GM21737 (cell line): ENCODE measurements at regions not wholly inside any gene's neighbourhood (a gene's known extent, or its start where the extent isn't known, plus 50 kb on each side); places are given as distances from the start of the nearest gene placed in this dataset.
"Not testable (repeated sequence)": the region's sequence is repeated elsewhere in the genome, so short reads cannot be mapped to it uniquely, and the experiment has no call there.

Source experiments
- ATAC-seq: cut with Tn5 transposase; IDR thresholded peaks from one replicate; pipeline ENCODE4 v1.9.1; 2021; ENCODE audit warnings: mild to moderate bottlenecking, moderate library complexity; ENCODE audit not compliant: unreplicated experiment

DNA sequence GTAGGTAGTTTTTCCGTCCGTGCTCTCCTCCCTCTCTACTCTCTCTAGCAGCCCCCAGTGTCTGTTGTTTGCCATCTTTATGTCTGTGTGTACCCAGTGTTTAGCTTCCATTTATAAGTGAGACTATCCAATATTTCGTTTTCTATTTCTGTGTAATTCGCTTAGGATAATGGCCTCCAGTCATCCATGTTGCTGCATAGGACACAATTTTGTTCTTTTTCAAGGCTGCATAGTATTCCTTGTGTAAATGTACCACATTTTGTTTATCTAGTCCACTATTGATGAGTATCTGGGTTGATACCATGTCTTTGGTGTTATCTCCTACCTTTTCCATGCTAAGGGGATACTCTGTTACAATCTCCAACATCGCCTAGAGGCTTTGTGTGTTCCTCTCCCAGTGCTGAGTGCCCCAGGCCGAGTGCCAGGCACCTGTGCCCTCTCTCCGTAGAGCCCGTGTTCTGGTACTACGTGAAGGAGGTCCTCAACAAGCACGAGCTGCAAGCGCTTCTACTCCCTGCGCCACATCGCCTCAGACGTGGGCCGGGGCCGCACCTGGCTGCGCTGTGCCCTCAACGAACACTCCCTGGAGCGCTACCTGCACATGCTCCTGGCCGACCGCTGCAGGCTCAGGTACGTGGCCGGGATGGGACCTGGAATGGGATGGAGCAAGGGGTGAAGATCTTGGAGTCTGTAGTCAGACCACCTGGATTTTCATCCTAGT is 51.0 kb downstream of the NPIPB11 start:
- not testable (repeated sequence) for ATAC-seq

DNA sequence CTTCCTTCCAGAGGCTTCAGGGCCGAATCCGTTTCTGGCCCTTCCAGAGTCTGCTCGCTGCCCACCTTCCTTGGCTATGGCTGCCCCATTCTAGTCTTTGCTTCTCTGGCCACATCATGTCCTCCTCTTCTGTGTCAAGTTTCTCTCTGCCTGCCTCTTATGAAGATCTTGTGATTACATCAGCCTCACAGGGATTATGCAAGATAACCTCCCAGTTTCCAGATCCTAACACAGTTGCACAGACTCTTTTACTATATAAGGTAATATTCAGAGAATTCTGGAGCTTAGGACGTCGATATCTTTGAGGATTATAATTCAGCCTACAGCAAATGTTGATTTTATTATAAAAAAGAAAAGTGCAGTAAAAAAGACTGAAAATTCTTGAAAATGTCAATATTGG is 52.1 kb downstream of the NPIPB11 start:
- ATAC-seq, result not testable (repeated sequence)

DNA sequence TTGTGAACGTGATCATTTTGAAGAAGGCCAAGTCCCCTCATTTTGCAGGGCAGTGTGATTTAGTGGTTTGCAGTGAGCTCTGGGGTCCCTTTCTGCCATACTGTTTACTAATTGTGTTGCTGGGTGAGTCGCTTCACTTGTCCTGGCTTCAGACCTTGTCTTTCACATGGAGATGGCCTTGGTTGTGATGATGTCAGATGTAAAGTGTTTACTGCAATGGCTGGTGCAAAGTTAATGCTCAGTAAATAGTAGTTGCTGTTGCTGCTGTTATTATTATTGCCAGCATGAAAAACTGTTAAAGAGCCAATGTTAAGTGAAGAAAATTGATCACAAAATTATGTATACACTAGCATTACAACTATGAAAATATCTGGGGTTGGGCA is 53.9 kb downstream of the NPIPB11 start:
- ATAC-seq, result not testable (repeated sequence)

DNA sequence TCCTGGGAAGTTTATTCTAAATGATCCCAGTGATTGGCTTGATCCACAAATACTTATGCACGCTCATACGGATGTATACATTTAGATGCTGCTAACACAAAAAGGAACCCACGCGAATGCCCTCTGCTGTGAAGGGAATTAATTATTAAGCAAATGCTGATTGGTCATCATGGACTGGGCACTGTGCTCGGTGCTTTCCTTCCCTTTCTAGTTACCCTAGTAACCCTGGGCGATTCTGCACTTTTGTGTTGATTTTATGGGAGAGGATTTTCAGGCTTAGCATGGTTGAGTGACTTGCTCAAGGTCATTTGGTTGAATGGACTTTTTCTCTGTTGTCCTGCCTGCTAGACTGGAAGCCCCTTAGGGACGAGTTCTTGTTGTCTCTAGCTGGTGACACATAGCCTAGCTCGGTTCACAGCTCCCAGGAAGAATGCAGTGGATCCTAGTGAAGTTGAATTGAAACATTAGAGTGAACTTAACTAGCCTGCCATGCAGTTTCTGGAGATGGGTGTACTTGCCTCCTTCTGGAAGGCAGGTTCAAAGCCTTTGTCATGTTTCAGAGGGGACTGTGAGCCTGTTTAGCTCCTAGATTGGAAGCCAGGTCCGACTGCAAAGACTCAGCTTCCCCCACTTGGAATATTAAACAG is 54.4 kb downstream of the NPIPB11 start:
- not testable (repeated sequence) for ATAC-seq

DNA sequence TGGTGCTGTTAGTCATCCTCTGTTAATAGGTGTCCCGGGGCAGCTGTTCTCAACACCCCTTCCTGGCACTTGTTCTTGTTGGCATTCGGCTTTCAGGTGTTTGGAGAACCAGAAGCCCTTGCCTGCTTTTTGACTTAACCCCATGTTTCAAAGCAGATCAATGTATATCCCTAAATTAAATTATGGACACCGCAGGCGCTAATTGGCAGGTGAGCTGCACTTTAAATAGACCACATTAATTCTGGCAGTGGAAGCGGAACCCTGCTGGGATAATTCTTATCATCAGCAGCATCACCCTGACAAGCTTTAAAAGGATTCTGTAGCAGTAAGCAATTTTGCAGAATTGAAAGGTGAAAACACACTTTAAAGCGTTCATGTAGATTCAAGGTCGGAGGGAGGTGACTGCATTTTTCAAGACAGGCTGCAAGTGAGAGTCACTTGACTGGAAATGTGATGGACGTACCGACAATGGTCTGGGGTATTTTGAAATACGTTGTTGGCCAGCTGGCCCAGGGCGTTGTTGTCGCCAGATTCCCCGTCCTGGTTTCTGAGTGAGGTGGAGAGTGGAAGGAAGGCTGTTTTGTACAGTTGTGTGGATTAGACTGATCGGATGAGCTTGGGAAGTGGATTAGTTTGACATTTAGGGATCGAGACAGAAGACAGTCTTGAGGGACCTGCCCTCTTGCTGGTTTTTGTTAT is 55.1 kb downstream of the NPIPB11 start:
- ATAC-seq, result not testable (repeated sequence)

DNA sequence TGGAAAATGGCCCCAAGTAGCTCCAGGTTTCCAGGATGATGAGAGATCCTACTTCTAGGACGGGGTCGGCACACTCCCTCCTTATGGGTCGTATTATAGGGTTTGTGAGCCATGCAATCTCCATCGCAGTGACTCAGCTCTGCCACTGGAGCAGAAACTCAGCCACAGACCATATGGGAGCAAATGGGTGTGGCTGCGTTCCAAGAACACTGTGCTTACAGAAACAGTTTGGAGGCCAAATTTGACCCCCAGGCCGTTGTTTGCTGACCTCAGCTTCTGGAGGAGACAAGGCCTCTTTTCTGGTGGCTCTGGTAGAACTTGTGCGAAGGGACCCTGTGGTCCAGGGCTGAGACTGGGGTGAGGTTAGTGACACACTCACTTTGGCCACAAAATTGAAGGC is 56.5 kb downstream of the NPIPB11 start:
- not testable (repeated sequence) for ATAC-seq

DNA sequence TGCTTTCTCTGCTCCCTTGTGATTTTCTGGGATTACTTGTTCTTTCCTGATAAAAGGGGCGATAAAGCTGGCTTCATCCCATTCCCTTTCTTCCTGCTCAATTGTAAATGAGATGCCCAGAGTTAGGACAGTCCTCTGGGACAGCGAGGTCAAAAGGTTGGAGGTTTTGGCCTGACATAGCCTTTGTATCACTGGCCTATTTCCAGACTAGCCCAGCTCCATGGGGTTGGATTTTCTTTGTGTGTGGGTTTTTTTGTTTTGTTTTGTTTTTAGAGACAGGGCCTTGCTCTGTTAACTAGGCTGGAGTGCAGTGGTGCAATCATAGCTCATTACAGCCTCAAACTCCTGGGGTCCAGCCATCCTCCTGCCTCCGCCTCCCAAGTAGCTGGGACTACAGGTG is 57.8 kb downstream of the NPIPB11 start:
- not testable (repeated sequence) for ATAC-seq

DNA sequence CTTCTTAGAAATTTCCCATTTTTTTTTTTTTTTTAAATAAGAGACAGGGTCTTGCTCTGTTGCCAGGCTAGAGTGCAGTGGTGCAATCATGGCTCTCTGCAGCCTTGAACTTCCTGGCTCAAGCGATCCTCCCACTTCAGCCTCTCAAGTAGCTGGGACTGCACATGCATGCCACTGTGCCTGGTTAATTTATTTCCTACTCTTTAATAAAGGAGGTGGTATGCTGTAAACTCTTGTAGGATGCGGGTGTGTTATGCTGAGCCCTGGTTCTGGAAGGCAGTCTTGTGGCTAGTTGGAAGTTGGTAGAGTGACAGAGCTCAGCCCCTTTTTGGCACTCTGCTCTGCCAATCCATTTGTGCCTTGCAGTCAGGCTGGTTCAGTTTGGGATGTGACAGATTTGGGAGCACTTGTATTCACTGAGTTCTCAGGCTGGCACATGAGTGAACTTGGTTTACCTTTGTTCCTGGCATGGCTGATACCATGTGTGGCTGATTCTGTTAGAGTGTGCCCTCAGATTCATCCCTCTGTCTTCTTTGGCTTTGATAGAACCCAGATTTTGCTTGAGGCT is 58.3 kb downstream of the NPIPB11 start:
- not testable (repeated sequence) for ATAC-seq

DNA sequence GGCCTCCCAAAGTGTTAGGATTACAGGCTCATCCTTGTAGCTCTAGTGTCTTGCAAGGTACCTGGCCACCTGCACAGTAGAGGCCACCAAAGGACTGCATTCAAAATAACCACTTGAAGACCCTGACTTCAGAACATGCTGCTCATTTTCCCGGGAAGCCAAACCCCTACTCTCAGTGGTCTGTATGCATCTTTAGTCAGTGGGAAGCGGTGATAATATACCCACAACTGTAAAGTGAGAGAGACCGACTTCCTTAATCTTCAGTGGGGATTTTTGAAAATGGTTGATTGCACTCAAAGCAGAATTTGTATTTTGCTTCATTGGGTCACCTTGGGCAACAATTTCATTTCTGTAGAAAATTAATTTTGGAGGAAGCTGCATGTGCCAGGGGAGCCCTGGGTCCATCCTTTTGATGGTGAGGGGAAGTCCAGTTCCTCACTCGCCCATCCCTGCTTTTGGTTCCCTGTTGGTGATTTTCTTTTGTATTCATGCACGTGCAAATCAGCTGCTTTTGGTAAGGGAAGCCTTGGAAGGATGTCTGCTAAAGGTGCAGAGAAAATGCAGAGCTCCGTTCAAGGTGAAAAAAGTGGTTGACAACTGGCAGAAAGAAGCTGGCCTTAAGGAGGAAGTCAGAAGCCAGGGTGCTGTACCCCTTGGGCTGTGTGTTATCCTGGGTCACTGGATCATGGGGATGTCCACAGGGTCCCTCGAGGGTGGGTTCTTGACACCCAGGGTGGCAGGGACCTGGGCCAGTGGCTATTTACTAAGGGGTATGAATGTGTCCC is 59.5 kb downstream of the NPIPB11 start:
- ATAC-seq, result not testable (repeated sequence)

DNA sequence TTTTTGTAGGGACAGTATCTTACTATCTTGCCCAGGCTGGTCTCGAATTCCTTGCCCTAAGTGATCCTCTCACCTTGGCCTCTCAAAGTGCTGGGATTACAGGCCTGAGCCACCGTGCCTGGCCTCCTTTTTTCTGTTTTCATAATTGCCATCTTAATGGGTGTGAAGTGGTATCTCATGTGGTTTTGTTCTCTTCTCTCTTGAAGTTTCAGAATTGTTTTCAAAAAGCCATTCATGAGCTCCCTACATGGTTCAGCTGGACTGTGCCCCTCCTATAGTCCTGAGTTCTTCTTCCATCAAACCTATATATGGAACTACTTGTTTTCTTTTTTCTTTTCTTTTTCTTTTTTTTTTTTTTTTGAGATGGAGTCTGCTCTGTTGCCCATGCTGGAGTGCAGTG is 60.3 kb downstream of the NPIPB11 start:
- ATAC-seq, result not testable (repeated sequence)

DNA sequence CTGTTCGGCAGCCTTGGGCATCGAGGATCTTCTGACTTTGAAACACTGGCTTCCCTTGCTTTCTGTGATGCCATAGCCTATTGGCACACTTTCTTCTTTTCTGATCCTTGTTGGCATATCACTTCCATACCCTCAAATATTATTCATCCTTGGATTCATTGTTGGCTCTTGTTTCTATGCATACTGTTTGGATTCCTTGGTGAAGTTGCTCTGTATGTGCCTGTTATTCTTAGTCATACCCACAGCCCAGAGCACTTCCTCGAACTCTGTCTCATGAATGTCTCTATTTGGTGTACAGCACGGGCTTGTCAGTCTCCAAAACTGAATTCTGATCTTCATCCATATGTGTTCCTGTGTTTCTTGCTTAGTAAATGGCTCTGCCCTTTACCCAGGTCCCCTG is 63.6 kb downstream of the NPIPB11 start:
- not testable (repeated sequence) for ATAC-seq

DNA sequence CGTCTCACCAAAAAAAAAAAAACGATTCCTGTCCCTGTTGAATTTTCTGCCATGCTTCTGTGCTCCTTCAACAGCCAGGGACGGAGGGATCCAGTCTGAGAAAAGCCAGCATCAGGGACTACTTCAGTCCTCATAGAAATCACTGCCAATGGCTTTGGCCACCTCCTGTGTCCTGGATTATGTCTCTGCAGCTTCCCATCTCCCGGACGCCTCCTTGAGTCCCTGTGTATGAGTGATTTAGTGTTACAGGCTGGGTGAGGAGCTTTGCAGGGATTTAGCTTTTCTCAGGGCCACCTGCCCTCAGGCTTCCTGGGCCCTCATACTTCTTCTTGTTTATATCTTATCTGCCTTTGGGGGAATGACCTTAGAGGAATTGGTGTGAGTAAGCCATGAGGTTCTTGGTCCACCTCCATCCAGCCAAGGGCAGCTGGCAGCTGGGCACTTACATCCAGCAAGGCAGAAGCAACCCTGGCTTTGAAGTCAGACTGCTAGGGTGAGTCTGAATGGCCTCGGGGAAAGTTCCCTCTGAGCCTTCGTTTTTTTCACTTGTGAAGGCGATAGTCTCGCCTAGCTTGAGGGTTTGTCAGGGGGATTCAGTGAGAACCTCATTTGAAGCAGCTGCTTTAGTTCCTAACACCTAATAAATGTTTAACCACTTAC is 65.6 kb downstream of the NPIPB11 start:
- not testable (repeated sequence) for ATAC-seq

DNA sequence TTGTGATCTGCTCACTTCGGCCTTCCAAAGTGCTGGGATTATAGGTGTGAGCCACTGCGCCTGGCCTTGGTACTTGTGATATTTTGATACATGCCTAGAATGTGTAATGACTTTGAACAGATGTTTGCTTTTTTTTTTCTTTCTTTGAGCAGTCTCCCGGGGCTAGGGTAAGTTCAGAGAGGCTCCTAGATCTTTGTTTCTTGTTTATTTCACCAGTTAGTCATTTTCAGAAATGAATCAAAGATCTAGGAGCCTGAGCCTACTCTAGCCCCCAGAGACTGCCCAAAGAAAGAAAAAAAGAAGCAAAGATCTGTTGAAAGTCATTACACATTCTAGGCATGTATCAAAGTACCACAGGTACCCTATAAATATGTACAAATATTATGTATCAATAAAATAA is 66.3 kb downstream of the NPIPB11 start:
- ATAC-seq, result not testable (repeated sequence)

DNA sequence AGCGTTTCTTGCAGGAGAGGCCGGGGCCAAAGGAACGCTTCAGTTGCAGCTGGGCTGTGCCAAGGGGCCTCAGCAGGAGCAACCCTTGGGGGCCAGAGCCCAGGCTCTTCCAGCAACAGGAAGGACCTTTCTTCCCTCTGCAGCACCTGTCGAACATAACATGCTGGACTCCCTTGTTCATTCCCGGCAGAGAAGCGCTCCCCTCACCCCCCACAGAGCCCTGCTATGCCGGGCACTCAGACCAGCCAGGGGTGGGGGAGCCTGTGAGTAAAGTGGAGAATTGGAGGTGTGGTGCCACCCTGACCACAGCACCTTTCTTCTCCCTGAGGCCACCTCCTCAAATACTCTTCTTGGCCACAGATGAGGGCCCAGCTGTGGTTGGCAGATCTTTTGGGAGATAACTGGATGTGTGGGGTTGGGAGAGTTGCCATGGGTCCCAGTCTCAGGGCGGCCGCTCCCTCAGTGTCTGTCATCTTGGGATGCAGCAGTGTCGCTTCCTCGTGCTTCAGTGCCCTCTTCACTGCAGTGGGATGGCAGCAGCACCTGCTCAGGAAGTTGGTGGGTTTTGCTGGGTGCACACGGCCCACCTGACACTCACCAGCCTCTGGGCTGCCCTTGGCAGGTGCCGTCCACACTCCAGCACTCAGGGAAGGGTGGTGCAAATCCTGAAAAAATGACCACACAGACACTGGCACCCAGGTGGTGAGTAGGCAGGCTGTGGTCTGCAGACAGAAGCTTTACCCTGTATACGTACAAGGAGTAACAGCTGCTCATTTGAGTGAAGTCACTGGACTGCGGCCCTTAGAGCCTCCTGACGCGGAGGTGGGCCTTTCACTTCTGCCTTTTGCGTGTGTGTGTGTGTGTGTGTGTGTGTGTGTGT is 67.5 kb downstream of the NPIPB11 start:
- ATAC-seq, result peak; percentile 63

DNA sequence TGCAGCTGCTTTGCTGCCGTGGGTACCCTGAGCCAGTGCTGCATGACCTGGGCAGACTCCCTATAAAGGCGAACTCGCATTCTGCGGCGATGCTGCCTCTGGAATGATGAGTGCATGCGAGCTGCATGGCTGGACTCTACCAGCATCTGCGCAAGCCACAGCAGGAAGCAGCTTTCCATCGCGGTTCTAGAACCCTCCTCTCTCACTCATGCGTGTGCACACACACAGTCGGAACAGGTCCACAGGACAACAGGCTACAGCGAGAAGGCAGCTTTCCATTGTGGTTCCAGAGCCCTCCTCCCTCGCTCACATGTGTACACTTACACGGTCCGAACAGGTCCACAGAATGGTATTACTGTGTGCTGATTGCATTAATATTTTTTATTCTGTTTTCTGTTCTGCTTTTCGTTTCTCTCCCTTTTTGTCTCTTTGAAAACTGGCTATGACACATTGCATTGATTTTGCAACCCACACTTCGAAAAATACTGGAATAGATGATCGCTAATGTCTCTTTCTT is 69.1 kb downstream of the NPIPB11 start:
- ATAC-seq, result not testable (repeated sequence)

DNA sequence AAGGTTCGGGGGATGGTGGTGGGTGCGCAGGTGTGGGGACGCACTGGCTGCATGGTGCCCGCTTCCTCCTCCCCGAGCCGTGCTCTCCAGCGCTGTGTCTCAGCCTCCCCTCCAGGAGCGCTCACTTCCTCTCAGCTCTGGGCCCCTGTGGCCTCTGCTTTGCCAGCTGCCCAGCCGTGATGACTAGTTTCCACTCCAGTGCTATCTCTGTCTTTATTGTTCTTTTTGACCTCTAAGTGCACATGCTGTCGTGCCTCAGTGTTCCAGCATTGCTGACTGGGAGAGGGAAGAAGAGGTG is 71.0 kb downstream of the NPIPB11 start:
- ATAC-seq, result not testable (repeated sequence)

DNA sequence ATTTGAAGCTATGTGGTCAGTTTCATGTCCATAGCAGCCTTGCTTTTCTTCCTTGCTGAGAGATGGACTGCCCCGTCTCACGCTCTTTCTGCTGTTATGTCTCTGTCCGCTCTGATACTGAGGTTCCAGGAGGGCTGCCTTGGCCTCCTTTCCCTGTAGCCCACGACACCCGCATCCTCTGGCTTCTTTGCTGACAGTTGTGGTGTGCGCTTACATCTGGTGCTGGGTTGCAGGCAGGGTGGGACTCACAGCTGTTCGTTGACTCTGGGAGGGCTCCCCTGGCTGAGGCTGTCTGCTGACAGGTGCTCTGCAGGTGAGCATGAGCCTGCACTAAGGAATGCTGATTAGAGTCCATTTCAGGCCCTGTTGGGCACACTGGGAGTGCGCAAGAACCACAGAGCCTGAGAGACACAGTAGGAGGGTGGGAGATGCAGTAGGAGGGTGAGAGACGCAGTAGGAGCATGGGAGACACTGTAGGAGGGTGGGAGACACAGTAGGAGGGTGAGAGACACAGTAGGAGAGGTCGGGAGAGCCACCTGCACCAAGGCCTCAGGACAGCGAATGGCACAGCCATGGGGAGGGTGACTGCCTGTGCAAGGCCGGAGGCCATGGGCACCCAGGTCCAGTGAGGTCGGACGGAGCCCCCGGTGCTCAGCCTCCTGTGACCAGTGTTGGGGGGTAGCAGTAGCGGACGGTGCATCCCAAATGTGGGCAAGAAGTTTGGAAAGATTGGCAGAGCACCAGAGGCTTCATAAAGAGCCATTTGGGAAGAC is 71.5 kb downstream of the NPIPB11 start:
- ATAC-seq, result not testable (repeated sequence)

DNA sequence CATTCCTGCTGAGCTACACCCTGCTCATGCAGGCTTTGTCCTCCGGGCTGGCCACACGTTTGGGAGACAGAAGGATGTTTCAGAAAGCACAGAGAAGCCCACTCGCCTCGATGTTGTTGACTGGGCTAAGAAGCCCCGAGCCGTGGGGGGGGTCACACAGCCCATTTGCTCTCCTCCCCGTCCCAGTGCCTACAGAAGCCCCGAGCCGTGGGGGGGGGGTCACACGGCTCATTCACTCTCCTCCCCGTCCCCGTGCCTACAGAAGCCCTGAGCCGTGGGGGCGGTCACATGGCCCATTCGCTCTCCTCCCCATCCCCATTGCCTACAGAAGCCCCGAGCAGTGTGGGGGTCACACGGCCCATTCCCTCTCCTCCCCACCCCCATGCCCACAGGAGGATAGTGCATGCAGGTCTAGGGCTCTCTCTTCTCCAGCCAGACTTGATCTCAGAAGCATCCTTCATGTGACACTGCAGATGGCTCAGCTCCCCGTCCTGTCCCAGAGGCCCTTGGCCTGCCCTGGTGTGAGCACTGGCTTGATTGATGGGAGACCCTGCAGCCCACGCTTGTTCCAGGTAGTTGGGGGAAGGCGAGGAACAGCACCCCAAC is 72.9 kb downstream of the NPIPB11 start:
- ATAC-seq, result not testable (repeated sequence)
